ENCODE measurements at regions not wholly inside any gene's neighbourhood (a gene's known extent, or its start where the extent isn't known, plus 50 kb on each side); places are given as distances from the start of the nearest gene placed in this dataset.

- H3K9me3 Mint-ChIP-seq = no peaks in the 10 kb centered on the region
- Histone ChIP-seq H3K27ac (ENCODE audit: low read depth) (no peak overlapping the region), H3K9me2 (ENCODE audit: insufficient read depth) (no peaks in the 10 kb centered on the region), H3K4me3 (no peak overlapping the region), H2AFZ (peak overlapping the region; percentile 77; the same call in 1 of the 2 replicates), H3K27me3 (ENCODE audit: insufficient read depth) (no peaks in the 10 kb centered on the region), H3K79me2 (replicated peaks; ENCODE audit: insufficient read depth) (no peaks in the 10 kb centered on the region), H4K20me1 (replicated peaks; ENCODE audit: insufficient read depth) (no peaks in the 10 kb centered on the region), H3F3A (replicated peaks; ENCODE audit: low read depth) (no peaks in the 10 kb centered on the region), H3K4me2 (no peak overlapping the region), H3K36me3 (ENCODE audit: insufficient read depth) (no peaks in the 10 kb centered on the region), H3K4me1 (ENCODE audit: insufficient read depth) (no peaks in the 10 kb centered on the region)
- no peak overlapping the region for H3K27ac Mint-ChIP-seq
- TF ChIP-seq JUNB (IDR thresholded peaks at IDR 0.05; ENCODE audit: unreplicated experiment) (no peak), EZH2phosphoT487 (IDR thresholded peaks at IDR 0.05; ENCODE audit: unreplicated experiment) (no peak)
- TF ChIP-seq, protein P1, sequence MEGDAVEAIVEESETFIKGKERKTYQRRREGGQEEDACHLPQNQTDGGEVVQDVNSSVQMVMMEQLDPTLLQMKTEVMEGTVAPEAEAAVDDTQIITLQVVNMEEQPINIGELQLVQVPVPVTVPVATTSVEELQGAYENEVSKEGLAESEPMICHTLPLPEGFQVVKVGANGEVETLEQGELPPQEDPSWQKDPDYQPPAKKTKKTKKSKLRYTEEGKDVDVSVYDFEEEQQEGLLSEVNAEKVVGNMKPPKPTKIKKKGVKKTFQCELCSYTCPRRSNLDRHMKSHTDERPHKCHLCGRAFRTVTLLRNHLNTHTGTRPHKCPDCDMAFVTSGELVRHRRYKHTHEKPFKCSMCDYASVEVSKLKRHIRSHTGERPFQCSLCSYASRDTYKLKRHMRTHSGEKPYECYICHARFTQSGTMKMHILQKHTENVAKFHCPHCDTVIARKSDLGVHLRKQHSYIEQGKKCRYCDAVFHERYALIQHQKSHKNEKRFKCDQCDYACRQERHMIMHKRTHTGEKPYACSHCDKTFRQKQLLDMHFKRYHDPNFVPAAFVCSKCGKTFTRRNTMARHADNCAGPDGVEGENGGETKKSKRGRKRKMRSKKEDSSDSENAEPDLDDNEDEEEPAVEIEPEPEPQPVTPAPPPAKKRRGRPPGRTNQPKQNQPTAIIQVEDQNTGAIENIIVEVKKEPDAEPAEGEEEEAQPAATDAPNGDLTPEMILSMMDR (conservative IDR thresholded peaks at IDR 0.05; ENCODE audit: low read depth in 2 of 2) = peak; percentile 34 to 60
- H3K4me1 Mint-ChIP-seq = peaks cover 4% of the 10 kb centered on the region; the same call in 2 of the 3 replicates
- ATAC-seq = no peak
- H3K36me3 Mint-ChIP-seq (ENCODE audit: low read depth) = no peaks in the 10 kb centered on the region
- peaks cover 2% of the 10 kb centered on the region for H3K27me3 Mint-ChIP-seq (ENCODE audit: insufficient read depth, low read depth, poor library complexity)
- DNase-seq (ENCODE audit: low spot score) = peak; percentile 37
- H3K4me3 Mint-ChIP-seq = no peak overlapping the region
Measured at GRCh38 chr18:11398625-11399024, 210.8 kb upstream of the SLC35G4 start.

DNA sequence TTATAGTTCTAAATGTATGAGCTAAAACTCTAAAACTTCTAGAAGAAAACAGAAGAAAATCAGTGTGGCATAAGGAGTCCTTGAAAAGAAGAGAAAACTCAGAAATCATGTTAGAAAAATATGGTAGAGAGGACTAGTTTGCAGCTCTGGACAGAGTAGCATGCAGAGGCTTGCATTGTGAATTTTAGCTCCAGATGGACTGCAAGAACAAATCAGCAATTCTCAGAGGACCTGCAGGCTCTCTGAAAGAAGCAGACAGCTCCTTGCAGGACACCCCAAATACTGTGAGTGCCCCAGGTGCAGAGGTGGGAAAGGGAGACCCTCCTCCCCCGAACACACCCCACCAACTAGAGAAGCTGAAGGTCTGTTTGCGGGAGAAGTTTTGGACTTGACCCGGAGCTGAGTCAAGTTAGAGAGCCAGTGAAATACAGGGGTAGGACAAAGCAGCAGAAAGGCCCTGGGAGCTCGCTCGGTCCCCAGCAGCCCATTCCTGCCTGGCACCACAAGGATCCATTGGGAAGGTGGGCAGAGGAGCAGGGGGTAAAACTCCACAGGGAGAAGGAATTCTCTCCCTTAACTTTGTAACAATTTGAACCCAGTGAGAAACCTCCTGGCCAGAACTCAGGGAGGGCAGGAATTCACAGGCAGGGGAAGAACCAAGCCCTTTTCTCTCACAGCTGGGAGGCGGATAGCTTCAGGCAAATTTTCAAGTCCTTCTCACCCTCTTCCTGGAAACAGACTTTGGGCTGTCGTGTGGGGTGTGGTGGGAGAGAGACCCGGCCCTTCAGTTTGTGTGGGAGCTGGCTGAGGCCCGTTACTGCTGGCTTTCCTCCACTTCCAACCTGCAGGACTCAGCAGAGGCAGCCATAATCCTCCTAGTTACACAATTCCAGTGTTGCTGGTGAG lies 216.2 kb upstream of the SLC35G4 start:
- peaks cover 16% of the 10 kb centered on the region for H3K4me1 Mint-ChIP-seq
- no peaks in the 10 kb centered on the region for H3K27me3 ChIP-seq (ENCODE audit: insufficient read depth)
- no peaks in the 10 kb centered on the region for H3F3A ChIP-seq (replicated peaks; ENCODE audit: low read depth)
- ATAC-seq (peak; percentile 66), DNase-seq (ENCODE audit: low spot score) (peak; percentile 9)
- H4K20me1 ChIP-seq (replicated peaks; ENCODE audit: insufficient read depth) = no peaks in the 10 kb centered on the region
- H3K4me3 Mint-ChIP-seq = no peak overlapping the region
- peak overlapping the region; percentile 86 for H2AFZ ChIP-seq
- H3K4me1 ChIP-seq (ENCODE audit: insufficient read depth) = no peaks in the 10 kb centered on the region
- TF ChIP-seq CREB1 (CRISPR knock-in tag; IDR thresholded peaks at IDR 0.05; ENCODE audit: low read depth) (no peak), STAT1 (IDR thresholded peaks at IDR 0.05; ENCODE audit: unreplicated experiment) (no peak)
- TF ChIP-seq, protein P2, sequence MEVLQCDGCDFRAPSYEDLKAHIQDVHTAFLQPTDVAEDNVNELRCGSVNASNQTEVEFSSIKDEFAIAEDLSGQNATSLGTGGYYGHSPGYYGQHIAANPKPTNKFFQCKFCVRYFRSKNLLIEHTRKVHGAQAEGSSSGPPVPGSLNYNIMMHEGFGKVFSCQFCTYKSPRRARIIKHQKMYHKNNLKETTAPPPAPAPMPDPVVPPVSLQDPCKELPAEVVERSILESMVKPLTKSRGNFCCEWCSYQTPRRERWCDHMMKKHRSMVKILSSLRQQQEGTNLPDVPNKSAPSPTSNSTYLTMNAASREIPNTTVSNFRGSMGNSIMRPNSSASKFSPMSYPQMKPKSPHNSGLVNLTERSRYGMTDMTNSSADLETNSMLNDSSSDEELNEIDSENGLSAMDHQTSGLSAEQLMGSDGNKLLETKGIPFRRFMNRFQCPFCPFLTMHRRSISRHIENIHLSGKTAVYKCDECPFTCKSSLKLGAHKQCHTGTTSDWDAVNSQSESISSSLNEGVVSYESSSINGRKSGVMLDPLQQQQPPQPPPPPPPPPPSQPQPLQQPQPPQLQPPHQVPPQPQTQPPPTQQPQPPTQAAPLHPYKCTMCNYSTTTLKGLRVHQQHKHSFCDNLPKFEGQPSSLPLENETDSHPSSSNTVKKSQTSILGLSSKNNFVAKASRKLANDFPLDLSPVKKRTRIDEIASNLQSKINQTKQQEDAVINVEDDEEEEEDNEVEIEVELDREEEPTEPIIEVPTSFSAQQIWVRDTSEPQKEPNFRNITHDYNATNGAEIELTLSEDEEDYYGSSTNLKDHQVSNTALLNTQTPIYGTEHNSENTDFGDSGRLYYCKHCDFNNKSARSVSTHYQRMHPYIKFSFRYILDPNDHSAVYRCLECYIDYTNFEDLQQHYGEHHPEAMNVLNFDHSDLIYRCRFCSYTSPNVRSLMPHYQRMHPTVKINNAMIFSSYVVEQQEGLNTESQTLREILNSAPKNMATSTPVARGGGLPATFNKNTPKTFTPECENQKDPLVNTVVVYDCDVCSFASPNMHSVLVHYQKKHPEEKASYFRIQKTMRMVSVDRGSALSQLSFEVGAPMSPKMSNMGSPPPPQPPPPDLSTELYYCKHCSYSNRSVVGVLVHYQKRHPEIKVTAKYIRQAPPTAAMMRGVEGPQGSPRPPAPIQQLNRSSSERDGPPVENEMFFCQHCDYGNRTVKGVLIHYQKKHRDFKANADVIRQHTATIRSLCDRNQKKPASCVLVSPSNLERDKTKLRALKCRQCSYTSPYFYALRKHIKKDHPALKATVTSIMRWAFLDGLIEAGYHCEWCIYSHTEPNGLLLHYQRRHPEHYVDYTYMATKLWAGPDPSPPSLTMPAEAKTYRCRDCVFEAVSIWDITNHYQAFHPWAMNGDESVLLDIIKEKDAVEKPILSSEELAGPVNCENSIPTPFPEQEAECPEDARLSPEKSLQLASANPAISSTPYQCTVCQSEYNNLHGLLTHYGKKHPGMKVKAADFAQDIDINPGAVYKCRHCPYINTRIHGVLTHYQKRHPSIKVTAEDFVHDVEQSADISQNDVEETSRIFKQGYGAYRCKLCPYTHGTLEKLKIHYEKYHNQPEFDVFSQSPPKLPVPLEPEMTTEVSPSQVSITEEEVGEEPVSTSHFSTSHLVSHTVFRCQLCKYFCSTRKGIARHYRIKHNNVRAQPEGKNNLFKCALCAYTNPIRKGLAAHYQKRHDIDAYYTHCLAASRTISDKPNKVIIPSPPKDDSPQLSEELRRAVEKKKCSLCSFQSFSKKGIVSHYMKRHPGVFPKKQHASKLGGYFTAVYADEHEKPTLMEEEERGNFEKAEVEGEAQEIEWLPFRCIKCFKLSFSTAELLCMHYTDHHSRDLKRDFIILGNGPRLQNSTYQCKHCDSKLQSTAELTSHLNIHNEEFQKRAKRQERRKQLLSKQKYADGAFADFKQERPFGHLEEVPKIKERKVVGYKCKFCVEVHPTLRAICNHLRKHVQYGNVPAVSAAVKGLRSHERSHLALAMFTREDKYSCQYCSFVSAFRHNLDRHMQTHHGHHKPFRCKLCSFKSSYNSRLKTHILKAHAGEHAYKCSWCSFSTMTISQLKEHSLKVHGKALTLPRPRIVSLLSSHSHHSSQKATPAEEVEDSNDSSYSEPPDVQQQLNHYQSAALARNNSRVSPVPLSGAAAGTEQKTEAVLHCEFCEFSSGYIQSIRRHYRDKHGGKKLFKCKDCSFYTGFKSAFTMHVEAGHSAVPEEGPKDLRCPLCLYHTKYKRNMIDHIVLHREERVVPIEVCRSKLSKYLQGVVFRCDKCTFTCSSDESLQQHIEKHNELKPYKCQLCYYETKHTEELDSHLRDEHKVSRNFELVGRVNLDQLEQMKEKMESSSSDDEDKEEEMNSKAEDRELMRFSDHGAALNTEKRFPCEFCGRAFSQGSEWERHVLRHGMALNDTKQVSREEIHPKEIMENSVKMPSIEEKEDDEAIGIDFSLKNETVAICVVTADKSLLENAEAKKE (CRISPR knock-in tag; IDR thresholded peaks at IDR 0.05) = no peak
- TF ChIP-seq, protein P1 (conservative IDR thresholded peaks at IDR 0.05; ENCODE audit: low read depth in 2 of 2) = no peak
- H3K27ac Mint-ChIP-seq = peak overlapping the region; percentile 54
- no peaks in the 10 kb centered on the region for H3K9me3 Mint-ChIP-seq
- no peaks in the 10 kb centered on the region for H3K79me2 ChIP-seq (replicated peaks; ENCODE audit: insufficient read depth)
- H3K4me2 ChIP-seq = no peak overlapping the region
- H3K4me3 ChIP-seq = no peak overlapping the region
- H3K27me3 Mint-ChIP-seq (ENCODE audit: insufficient read depth, low read depth, poor library complexity) = no peaks in the 10 kb centered on the region
- no peaks in the 10 kb centered on the region for H3K36me3 Mint-ChIP-seq (ENCODE audit: low read depth)
- no peaks in the 10 kb centered on the region for H3K36me3 ChIP-seq (ENCODE audit: insufficient read depth)
- no peak overlapping the region for H3K27ac ChIP-seq (ENCODE audit: low read depth)
- H3K9me2 ChIP-seq (ENCODE audit: insufficient read depth) = no peaks in the 10 kb centered on the region
